Endothelial cell of umbilical vein (primary cell): ENCODE measurements at regions not wholly inside any gene's neighbourhood (a gene's known extent, or its start where the extent isn't known, plus 50 kb on each side); places are given as distances from the start of the nearest gene placed in this dataset.

Experiments
- BruUV-seq: library from RNA; stranded (reverse); fragments of 400-500 nt; replicated peaks from 2 replicates; lab custom pipeline; 2021; lab: Mats Ljungman, UMichigan
- CTCF ChIA-PET: fragments of 300-600, 350-600 bp; sonication (Branson Sonifier 250); formaldehyde crosslinking; loops from one replicate; lab custom pipeline; 2021; ENCODE audit warnings: antibody characterized with exemption, inconsistent platforms; lab: Charles Lee
- POLR2A ChIA-PET: fragments of 300-600, 350-600 bp; sonication (Branson Sonifier 250); formaldehyde crosslinking; loops from one replicate; lab custom pipeline; 2021; ENCODE audit warnings: antibody characterized with exemption, inconsistent platforms; lab: Charles Lee
- DNase-seq: peaks from one replicate; pipeline ENCODE4 v3.0.0-alpha.2; 2011; ENCODE audit warnings: low read depth, low spot score
- FAIRE-seq: peaks from 2 replicates; lab custom pipeline; 2011; peaks lifted over from hg19 to GRCh38; lab: Jason Lieb, UNC
- H2AFZ ChIP-seq: 2 replicates; pipeline ENCODE4 v1.6.0; 2012; ENCODE audit warnings: low read depth, low read length, control low read depth, inconsistent platforms
- H3K27ac ChIP-seq: 2 replicates; pipeline ENCODE4 v1.5.1; 2011; ENCODE audit warnings: low read depth, mild to moderate bottlenecking, control low read depth, low read length, moderate library complexity; ENCODE audit not compliant: insufficient read depth
- H3K27me3 ChIP-seq, 2 experiments: 2 replicates each; pipeline versions ENCODE4 v1.6.0 to v1.6.1; 2011; ENCODE audit warnings: low read length in 2 of 2, mixed read lengths in 1 of 2; ENCODE audit not compliant: control insufficient read depth in 2 of 2, insufficient read depth in 2 of 2
- H3K36me3 ChIP-seq, 2 experiments: 2 replicates in 1 of 2; 3 replicates in 1 of 2; pipeline ENCODE4 v1.5.1; 2011; ENCODE audit warnings: low read length in 2 of 2, mild to moderate bottlenecking in 1 of 2, moderate library complexity in 1 of 2; ENCODE audit not compliant: control insufficient read depth in 2 of 2, insufficient read depth in 2 of 2; ENCODE audit errors: extremely low read depth in 1 of 2
- H3K4me1 ChIP-seq: 3 replicates; pipeline ENCODE4 v1.5.1; 2011; ENCODE audit warnings: mild to moderate bottlenecking, low read length; ENCODE audit not compliant: control insufficient read depth, insufficient read depth; ENCODE audit errors: extremely low read depth
- H3K4me2 ChIP-seq: 2 replicates; pipeline ENCODE4 v1.6.1; 2011; ENCODE audit warnings: low read length, control low read depth, mixed read lengths; ENCODE audit not compliant: insufficient read depth
- H3K4me3 ChIP-seq, 3 experiments: fragments of 200-600 bp in 1 of 3; sonication (generic), shearing (Covaris generic) in 1 of 3; replicated peaks in 1 of 3; 2 replicates each; pipeline ENCODE4 v1.5.1; 2011 to 2016; ENCODE audit warnings: control low read depth in 3 of 3, low read length in 3 of 3, mild to moderate bottlenecking in 2 of 3, inconsistent platforms in 1 of 3, low read depth in 1 of 3, moderate library complexity in 1 of 3; ENCODE audit not compliant: insufficient read depth in 1 of 3
- H3K79me2 ChIP-seq: 2 replicates; pipeline ENCODE4 v1.6.0; 2012; ENCODE audit warnings: low read length, inconsistent platforms; ENCODE audit not compliant: control insufficient read depth, insufficient read depth
- H3K9ac ChIP-seq: replicated peaks from 2 replicates; pipeline ENCODE3; 2011; ENCODE audit warnings: low read length, control low read depth; ENCODE audit not compliant: insufficient read depth; ENCODE audit errors: extremely low read depth
- H3K9me1 ChIP-seq: replicated peaks from 3 replicates; pipeline ENCODE4 v1.6.0; 2011; ENCODE audit warnings: mild to moderate bottlenecking, low read length; ENCODE audit not compliant: control insufficient read depth, insufficient read depth; ENCODE audit errors: extremely low read depth
- H3K9me3 ChIP-seq: replicated peaks from 2 replicates; pipeline ENCODE4 v1.5.1; 2012; ENCODE audit warnings: low read length, inconsistent platforms; ENCODE audit not compliant: control insufficient read depth, insufficient read depth
- H4K20me1 ChIP-seq: replicated peaks from 2 replicates; pipeline ENCODE3; 2011; ENCODE audit warnings: mild to moderate bottlenecking, low read length; ENCODE audit not compliant: control insufficient read depth, insufficient read depth; ENCODE audit errors: extremely low read depth
- EZH2 ChIP-seq: IDR thresholded peaks from 2 replicates; pipeline ENCODE4 v1.6.1; 2012; ENCODE audit warnings: borderline replicate concordance, low read depth, mild to moderate bottlenecking, moderate library complexity, low read length, inconsistent platforms; ENCODE audit not compliant: severe bottlenecking
- FOS ChIP-seq: IDR thresholded peaks from 2 replicates; pipeline ENCODE4 v1.6.1; 2011; ENCODE audit warnings: mild to moderate bottlenecking, low read length, moderate library complexity, borderline replicate concordance; ENCODE audit not compliant: insufficient read depth
- POLR2AphosphoS5 ChIP-seq: IDR thresholded peaks from 2 replicates; pipeline ENCODE4 v1.6.1; 2012; ENCODE audit warnings: low read depth, mild to moderate bottlenecking, control low read depth, low read length, moderate library complexity; ENCODE audit not compliant: insufficient read depth
- dilution Hi-C: fragments of 300-500 bp; cut with MboI; formaldehyde crosslinking; loops from one replicate; pipeline ENCODE4 v1.15.0; 2019; ENCODE audit warnings: low sequenced_read_pairs; ENCODE audit not compliant: extremely low pct_ligation_motif_present
- intact Hi-C: fragments of 100-400 bp; cut with micrococcal nuclease; formaldehyde crosslinking; loops from one replicate; pipeline ENCODE4 v1.10.0; 2022
- TF ChIP-seq, protein P1 (sequence below), 2 donors: IDR thresholded peaks; 1 replicate in 1 of 2; 2 replicates in 1 of 2; pipeline ENCODE4 v1.5.1; 2011; ENCODE audit warnings: low read length in 2 of 2, mild to moderate bottlenecking in 2 of 2, moderate library complexity in 2 of 2, control low read depth in 1 of 2, inconsistent platforms in 1 of 2, low read depth in 1 of 2; ENCODE audit not compliant: insufficient read depth in 1 of 2; ENCODE audit errors: extremely low read depth in 1 of 2
- TF ChIP-seq, protein P2 (sequence below): IDR thresholded peaks from 2 replicates; pipeline ENCODE4 v1.6.1; 2011; ENCODE audit not compliant: insufficient read depth, insufficient read length

DNA sequence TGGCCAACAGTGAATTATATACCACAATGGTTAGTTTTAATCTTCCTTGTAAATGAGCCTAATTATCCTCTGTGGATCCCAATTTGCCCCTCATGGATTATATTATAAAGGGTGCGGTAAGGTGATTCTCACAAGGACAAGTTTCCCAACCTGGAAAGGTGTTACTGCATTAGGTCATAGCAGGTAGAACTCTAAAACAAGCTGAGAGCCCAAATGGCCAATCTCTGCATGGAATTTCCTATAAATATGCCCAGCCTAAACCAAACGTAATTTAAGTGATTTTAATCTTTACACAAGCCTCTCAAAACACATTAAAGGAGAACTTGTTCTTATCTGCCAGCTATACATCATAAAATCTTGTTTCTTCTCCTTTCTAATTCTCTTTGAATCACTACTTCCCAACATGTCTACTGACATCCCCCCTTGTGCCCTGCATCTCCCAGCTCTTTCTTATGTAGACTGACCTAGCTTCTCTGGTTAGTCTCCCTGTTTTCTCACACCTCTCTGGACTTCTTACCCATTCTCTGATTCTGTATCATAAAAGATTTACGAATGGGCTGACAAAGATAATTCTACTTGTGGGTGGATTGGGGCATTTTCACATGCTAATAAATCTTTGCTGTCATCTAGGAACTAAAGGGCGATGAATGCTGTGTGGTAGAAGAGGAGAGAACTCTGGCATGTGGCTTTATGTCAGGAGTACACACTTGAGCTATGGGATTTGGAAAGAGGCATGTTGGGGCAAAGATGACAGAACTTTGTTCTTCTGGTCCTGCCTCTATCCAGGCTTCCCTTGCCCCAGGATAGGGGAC lies 94.3 kb upstream of the PGRMC2 start:
- H3K4me3 ChIP-seq: no peak overlapping the region
- ChIA-PET CTCF (interaction anchor here (1.1 to 1.4 kb wide), 4 partner anchors 12 to 497 kb away, joined by 3 to 4 read pairs (median 3); partner anchors contain the start of gene JADE1), POLR2A (no interaction called here)
- H4K20me1 ChIP-seq: no peaks in the 10 kb centered on the region
- no peaks in the 10 kb centered on the region for H3K79me2 ChIP-seq
- intact Hi-C loops (loop anchor here (5.0 to 10.0 kb wide), 2 partner anchors 133 to 190 kb away; no protein-coding TSS in a partner anchor), dilution Hi-C loops (no loop called here)
- H3K36me3 ChIP-seq: no peaks in the 10 kb centered on the region
- H3K9ac ChIP-seq: no peak overlapping the region
- no peak for TF ChIP-seq POLR2AphosphoS5
- no peak for TF ChIP-seq EZH2
- TF ChIP-seq, protein P1, sequence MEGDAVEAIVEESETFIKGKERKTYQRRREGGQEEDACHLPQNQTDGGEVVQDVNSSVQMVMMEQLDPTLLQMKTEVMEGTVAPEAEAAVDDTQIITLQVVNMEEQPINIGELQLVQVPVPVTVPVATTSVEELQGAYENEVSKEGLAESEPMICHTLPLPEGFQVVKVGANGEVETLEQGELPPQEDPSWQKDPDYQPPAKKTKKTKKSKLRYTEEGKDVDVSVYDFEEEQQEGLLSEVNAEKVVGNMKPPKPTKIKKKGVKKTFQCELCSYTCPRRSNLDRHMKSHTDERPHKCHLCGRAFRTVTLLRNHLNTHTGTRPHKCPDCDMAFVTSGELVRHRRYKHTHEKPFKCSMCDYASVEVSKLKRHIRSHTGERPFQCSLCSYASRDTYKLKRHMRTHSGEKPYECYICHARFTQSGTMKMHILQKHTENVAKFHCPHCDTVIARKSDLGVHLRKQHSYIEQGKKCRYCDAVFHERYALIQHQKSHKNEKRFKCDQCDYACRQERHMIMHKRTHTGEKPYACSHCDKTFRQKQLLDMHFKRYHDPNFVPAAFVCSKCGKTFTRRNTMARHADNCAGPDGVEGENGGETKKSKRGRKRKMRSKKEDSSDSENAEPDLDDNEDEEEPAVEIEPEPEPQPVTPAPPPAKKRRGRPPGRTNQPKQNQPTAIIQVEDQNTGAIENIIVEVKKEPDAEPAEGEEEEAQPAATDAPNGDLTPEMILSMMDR (IDR thresholded peaks at IDR 0.05; ENCODE audit: extremely low read depth in 1 of 2, insufficient read depth in 1 of 2, low read depth in 1 of 2, low read length in 2 of 2): no peak
- no peak for TF ChIP-seq FOS
- TF ChIP-seq, protein P2, sequence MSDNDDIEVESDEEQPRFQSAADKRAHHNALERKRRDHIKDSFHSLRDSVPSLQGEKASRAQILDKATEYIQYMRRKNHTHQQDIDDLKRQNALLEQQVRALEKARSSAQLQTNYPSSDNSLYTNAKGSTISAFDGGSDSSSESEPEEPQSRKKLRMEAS: no peak
- no TSS peak for BruUV-seq
- H3K9me3 ChIP-seq: no peaks in the 10 kb centered on the region
- H3K9me1 ChIP-seq: no peaks in the 10 kb centered on the region
- no peak overlapping the region for H2AFZ ChIP-seq
- no peak overlapping the region for H3K27ac ChIP-seq
- H3K27me3 ChIP-seq: no peaks in the 10 kb centered on the region
- peaks cover 13% of the 10 kb centered on the region for H3K4me1 ChIP-seq
- no peak for FAIRE-seq
- H3K4me2 ChIP-seq: no peak overlapping the region
- DNase-seq: no peak
